Effector memory CD8-positive, alpha-beta T cell (primary cell): ENCODE measurements at regions not wholly inside any gene's neighbourhood (a gene's known extent, or its start where the extent isn't known, plus 50 kb on each side); places are given as distances from the start of the nearest gene placed in this dataset.

ENCODE experiments used
- ATAC-seq: fragments of 150-1000 bp; cut with Tn5 transposase; replicated peaks from 2 replicates; pipeline ENCODE4 v1.10.0; 2021; ENCODE audit warnings: mild to moderate bottlenecking, moderate library complexity
- DNase-seq, 3 experiments: peaks; one replicate each; pipeline ENCODE4 v3.0.0; 2021
- H3K27ac Mint-ChIP-seq, 2 donors: one replicate each; pipeline ENCODE4 v1.8.0; 2022; ENCODE audit warnings: mild to moderate bottlenecking in 2 of 2, mixed read lengths in 2 of 2, moderate library complexity in 2 of 2
- H3K27me3 Mint-ChIP-seq, 2 donors: one replicate each; pipeline ENCODE4 v1.8.0; 2022; ENCODE audit warnings: mixed read lengths in 2 of 2
- H3K36me3 Mint-ChIP-seq: one replicate; pipeline ENCODE4 v1.8.0; 2022; ENCODE audit warnings: mild to moderate bottlenecking, moderate library complexity, mixed read lengths; ENCODE audit not compliant: insufficient read depth
- H3K4me1 Mint-ChIP-seq, 2 donors: one replicate each; pipeline ENCODE4 v1.8.0; 2022; ENCODE audit warnings: low read depth in 2 of 2, mixed read lengths in 2 of 2
- H3K4me3 Mint-ChIP-seq, 2 donors: one replicate each; pipeline ENCODE4 v1.8.0; 2022; ENCODE audit warnings: mild to moderate bottlenecking in 2 of 2, mixed read lengths in 2 of 2, moderate library complexity in 2 of 2
- H3K9me3 Mint-ChIP-seq, 2 donors: one replicate each; pipeline ENCODE4 v1.8.0; 2022; ENCODE audit warnings: mixed read lengths in 2 of 2

- Mint-ChIP-seq H3K4me3 (no peak overlapping the region), H3K9me3 (peaks cover 12 to 14% of the 10 kb centered on the region in 2 donors), H3K27me3 (no peaks in the 10 kb centered on the region), H3K4me1 (no peaks in the 10 kb centered on the region), H3K27ac (no peak overlapping the region), H3K36me3 (no peaks in the 10 kb centered on the region)
- ATAC-seq (no peak), DNase-seq (no peak)
Measured at GRCh38 chr2:6287406-6287805, 578.3 kb downstream of the CMPK2 start.

- peaks cover 14 to 15% of the 10 kb centered on the region in 2 donors for H3K9me3 Mint-ChIP-seq
- no peak for DNase-seq
- ATAC-seq: no peak
- no peak overlapping the region for H3K4me3 Mint-ChIP-seq
- no peak overlapping the region for H3K27ac Mint-ChIP-seq
- no peaks in the 10 kb centered on the region for H3K36me3 Mint-ChIP-seq
- no peaks in the 10 kb centered on the region for H3K27me3 Mint-ChIP-seq
- no peaks in the 10 kb centered on the region for H3K4me1 Mint-ChIP-seq
Measured at GRCh38 chr2:6288791-6289190, 576.9 kb downstream of the CMPK2 start.

DNA sequence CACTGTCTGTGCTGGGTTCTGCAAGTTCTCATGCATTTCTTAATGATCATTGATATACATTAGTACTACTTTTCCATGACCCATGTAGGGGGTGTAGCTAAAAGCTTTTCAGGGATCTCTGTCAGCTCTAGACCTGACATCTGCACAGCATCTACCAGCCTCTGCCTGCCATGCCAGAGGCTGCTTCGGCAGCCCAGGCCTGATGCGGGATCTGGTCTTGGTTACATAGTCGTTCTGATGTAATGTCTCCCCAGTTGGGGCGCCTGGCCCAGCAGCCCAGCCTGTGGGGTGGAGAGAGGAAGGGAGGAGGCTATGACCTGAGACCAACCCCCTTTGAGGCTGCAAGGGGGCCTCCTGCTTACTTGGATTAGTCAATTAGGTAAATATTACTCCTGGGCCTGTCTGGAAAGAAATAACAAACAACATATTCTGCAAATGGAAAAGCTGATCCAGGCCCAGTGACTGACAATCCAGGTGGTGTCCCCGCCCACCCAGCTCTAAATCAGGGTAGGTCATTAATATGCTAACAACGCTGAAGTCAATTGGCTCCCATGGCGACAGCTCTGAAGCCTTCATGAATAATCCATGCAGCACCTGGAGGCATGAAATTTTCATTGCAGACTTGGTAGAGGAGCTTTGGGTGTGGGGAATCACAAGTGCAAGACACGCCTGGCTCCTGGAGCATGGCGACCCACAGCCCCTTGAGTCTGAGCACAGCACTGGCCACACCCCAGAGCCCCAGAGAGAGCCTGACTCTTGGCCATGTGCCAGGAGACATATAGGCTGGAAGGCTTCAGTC is 575.3 kb downstream of the CMPK2 start:
- no peaks in the 10 kb centered on the region for H3K4me1 Mint-ChIP-seq
- H3K36me3 Mint-ChIP-seq: no peaks in the 10 kb centered on the region
- DNase-seq (no peak), ATAC-seq (no peak)
- peaks cover 14 to 19% of the 10 kb centered on the region in 2 donors for H3K9me3 Mint-ChIP-seq
- H3K4me3 Mint-ChIP-seq: no peak overlapping the region
- no peak overlapping the region for H3K27ac Mint-ChIP-seq
- H3K27me3 Mint-ChIP-seq: no peaks in the 10 kb centered on the region

- H3K9me3 Mint-ChIP-seq: peaks cover 4 to 28% of the 10 kb centered on the region in 2 donors
Measured at GRCh38 chr2:6294791-6295190, 570.9 kb downstream of the CMPK2 start.

GRCh38 chr2:6297238-6297637 is 568.5 kb downstream of the CMPK2 start:
- DNase-seq (no peak), ATAC-seq (no peak)
- Mint-ChIP-seq H3K4me1 (no peaks in the 10 kb centered on the region), H3K4me3 (no peak overlapping the region), H3K27ac (no peak overlapping the region), H3K27me3 (no peaks in the 10 kb centered on the region), H3K36me3 (no peaks in the 10 kb centered on the region), H3K9me3 (peaks cover 4 to 21% of the 10 kb centered on the region in 2 donors)

More at GRCh38 chr2:6294791-6295190, 570.9 kb downstream of the CMPK2 start:
- Mint-ChIP-seq H3K36me3 (no peaks in the 10 kb centered on the region), H3K4me3 (no peak overlapping the region), H3K4me1 (no peaks in the 10 kb centered on the region), H3K27me3 (no peaks in the 10 kb centered on the region), H3K27ac (no peak overlapping the region)
- ATAC-seq: no peak
- no peak for DNase-seq

- Mint-ChIP-seq H3K27ac (no peak overlapping the region), H3K4me3 (no peak overlapping the region), H3K4me1 (no peaks in the 10 kb centered on the region), H3K36me3 (no peaks in the 10 kb centered on the region), H3K9me3 (peaks cover 7 to 20% of the 10 kb centered on the region in 2 donors), H3K27me3 (no peaks in the 10 kb centered on the region)
- no peak for DNase-seq
- no peak for ATAC-seq
Measured at GRCh38 chr2:6301426-6301825, 564.3 kb downstream of the CMPK2 start.

- peaks cover 0 to 6% of the 10 kb centered on the region in 2 donors for H3K9me3 Mint-ChIP-seq
- no peak for ATAC-seq
- no peak overlapping the region for H3K27ac Mint-ChIP-seq
- no peaks in the 10 kb centered on the region for H3K36me3 Mint-ChIP-seq
- H3K4me3 Mint-ChIP-seq: no peak overlapping the region
- no peak for DNase-seq
- no peaks in the 10 kb centered on the region for H3K27me3 Mint-ChIP-seq
- H3K4me1 Mint-ChIP-seq: no peaks in the 10 kb centered on the region
Measured at GRCh38 chr2:6308986-6309385, 556.7 kb downstream of the CMPK2 start.

DNA sequence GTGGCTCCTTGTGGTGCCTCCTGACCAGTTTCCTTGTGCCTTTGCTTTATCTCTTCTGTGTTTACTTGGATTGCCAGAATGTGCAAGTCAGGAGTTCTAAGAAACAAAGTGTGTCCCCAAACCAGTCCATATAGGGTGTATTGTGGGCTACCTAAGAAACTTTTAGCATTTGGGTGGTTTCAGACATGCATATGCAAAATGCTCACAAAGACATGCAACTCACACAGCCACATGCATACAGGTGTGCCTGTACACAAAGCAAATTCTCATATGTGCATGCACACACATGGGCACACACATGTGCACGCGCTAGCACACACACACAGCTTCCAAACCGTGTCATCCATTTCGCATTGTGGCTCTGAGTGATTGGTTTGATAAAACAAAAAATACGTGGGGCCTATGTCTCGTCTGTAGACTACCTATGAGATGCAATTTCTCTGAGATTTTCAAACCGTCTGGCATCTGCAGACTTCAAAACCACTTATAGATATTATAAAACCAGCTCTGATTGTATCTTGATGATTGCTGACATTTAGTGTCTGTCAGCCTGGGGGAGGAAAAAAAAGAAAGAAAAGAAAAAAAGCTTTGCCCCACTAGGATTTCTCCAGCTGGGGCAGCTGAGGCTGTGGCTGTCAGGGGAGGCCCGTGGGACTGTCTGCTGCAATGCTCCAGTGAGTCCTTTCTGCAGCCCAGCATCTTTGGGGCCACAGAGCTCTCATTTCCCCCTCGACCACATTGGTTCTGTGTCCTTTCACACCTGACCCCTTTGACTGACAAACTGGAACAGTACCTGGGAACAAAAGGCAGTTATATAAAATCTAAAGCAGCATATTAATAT is 556.1 kb downstream of the CMPK2 start:
- Mint-ChIP-seq H3K27ac (no peak overlapping the region), H3K27me3 (no peaks in the 10 kb centered on the region), H3K4me3 (no peak overlapping the region), H3K36me3 (no peaks in the 10 kb centered on the region), H3K9me3 (peaks cover 0 to 5% of the 10 kb centered on the region in 2 donors), H3K4me1 (no peaks in the 10 kb centered on the region)
- DNase-seq (no peak), ATAC-seq (no peak)

- Mint-ChIP-seq H3K27me3 (no peaks in the 10 kb centered on the region), H3K9me3 (peaks cover 0 to 4% of the 10 kb centered on the region in 2 donors), H3K4me3 (no peak overlapping the region), H3K27ac (no peak overlapping the region), H3K4me1 (no peaks in the 10 kb centered on the region), H3K36me3 (no peaks in the 10 kb centered on the region)
- DNase-seq (no peak), ATAC-seq (no peak)
Measured at GRCh38 chr2:6310256-6311215, 555.2 kb downstream of the CMPK2 start.

DNA sequence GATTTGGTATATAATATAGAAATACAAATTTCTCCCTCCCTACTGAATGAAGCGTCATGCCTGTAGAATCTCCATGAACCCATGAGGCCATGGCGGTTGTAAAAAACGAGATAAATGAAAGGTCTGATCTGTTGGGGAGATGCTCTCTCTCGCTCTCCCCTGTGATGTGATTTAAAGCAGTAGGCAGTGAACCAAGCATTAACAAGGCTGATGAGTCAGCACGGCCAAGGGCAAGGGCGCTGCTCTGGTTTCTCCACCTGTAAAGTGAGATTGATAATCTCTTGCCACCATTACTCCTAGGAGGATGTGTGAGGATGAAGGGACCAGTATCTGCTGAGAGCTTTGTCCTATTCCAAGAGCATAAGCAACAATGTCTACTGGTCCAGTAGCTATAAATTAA is 553.3 kb downstream of the CMPK2 start:
- no peak overlapping the region for H3K4me3 Mint-ChIP-seq
- ATAC-seq (no peak), DNase-seq (no peak)
- no peaks in the 10 kb centered on the region for H3K27me3 Mint-ChIP-seq
- no peaks in the 10 kb centered on the region for H3K4me1 Mint-ChIP-seq
- H3K36me3 Mint-ChIP-seq: no peaks in the 10 kb centered on the region
- no peak overlapping the region for H3K27ac Mint-ChIP-seq
- peaks cover 0 to 4% of the 10 kb centered on the region in 2 donors for H3K9me3 Mint-ChIP-seq

- no peak for DNase-seq
- Mint-ChIP-seq H3K9me3 (peaks cover 0 to 4% of the 10 kb centered on the region in 2 donors), H3K27ac (no peak overlapping the region)
Measured at GRCh38 chr2:6314218-6314960, 551.3 kb downstream of the CMPK2 start.

DNA sequence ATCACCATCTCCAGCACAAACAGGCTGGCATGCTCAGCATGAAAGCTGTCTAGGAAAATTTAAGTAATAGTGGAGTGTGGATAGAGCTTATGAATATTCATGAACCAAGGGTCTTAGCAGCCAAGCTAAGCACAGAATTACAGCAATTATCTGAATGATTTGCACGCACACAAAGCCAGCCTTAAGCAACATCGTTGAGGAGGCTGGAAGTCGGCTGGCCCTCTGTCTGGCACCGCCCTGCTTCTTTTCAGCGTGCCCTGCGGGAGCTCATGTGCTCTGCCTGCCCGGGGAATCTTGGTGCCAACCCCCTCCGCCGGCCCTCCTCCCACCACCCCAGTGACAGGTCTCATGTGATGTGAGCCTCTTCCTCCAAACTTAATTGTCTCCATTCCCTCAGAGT is 540.1 kb downstream of the CMPK2 start:
- Mint-ChIP-seq H3K4me3 (no peak overlapping the region), H3K4me1 (no peaks in the 10 kb centered on the region), H3K27ac (no peak overlapping the region), H3K27me3 (no peaks in the 10 kb centered on the region), H3K9me3 (peaks cover 13 to 22% of the 10 kb centered on the region in 2 donors), H3K36me3 (no peaks in the 10 kb centered on the region)
- ATAC-seq: no peak
- DNase-seq: no peak

More at GRCh38 chr2:6314218-6314960, 551.3 kb downstream of the CMPK2 start:
- Mint-ChIP-seq H3K36me3 (no peaks in the 10 kb centered on the region), H3K27me3 (no peaks in the 10 kb centered on the region), H3K4me3 (no peak overlapping the region), H3K4me1 (no peaks in the 10 kb centered on the region)
- ATAC-seq: no peak
